ENCODE measurements at regions not wholly inside any gene's neighbourhood (a gene's known extent, or its start where the extent isn't known, plus 50 kb on each side); places are given as distances from the start of the nearest gene placed in this dataset.
A peak's percentile ranks its signal among the peaks of the same experiment; 100 is the strongest.

DNA sequence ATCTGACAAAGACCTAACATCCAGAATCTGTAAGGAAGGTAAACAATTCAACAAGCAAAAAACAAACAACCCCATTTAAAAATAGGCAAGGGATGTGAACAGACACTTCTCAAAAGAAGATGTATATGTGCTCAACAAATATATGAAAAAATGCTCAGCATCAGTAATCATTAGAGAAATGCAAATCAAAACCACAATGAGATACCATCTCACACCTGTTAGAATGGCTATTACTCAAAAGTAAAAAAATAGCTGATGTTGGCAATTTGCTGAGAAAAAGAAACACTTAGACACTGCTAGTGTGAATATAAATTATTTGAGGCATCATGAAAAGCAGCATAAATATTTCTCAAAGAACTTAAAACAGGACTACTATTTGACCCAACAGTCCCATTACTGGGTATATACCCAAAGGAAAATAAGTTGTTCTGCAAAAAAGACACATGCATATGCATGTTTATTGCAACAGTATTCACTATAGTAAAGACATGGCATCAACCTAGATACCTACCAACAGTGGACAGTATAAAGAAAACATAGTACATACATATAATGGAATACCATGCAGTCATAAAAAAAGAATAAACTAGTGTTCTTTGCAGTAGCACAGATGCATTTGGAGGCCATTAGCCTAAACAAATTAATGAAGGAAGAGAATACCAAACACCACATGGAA lies 980.1 kb downstream of the KCNMA1 start:
- intact Hi-C loops (cut with micrococcal nuclease; ENCODE audit: unreplicated experiment), result no loop called here
- TF ChIP-seq EZH2 (IDR thresholded peaks at IDR 0.05; ENCODE audit: borderline replicate concordance, low read depth, low read length, poor library complexity, severe bottlenecking), result no peak
- TF ChIP-seq, protein P1, sequence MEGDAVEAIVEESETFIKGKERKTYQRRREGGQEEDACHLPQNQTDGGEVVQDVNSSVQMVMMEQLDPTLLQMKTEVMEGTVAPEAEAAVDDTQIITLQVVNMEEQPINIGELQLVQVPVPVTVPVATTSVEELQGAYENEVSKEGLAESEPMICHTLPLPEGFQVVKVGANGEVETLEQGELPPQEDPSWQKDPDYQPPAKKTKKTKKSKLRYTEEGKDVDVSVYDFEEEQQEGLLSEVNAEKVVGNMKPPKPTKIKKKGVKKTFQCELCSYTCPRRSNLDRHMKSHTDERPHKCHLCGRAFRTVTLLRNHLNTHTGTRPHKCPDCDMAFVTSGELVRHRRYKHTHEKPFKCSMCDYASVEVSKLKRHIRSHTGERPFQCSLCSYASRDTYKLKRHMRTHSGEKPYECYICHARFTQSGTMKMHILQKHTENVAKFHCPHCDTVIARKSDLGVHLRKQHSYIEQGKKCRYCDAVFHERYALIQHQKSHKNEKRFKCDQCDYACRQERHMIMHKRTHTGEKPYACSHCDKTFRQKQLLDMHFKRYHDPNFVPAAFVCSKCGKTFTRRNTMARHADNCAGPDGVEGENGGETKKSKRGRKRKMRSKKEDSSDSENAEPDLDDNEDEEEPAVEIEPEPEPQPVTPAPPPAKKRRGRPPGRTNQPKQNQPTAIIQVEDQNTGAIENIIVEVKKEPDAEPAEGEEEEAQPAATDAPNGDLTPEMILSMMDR (conservative IDR thresholded peaks at IDR 0.05; ENCODE audit: low read depth, low read length), result no peak
- Histone ChIP-seq H3K9me3 (ENCODE audit: low read depth, low read length, poor library complexity, severe bottlenecking) (no peaks in the 10 kb centered on the region), H3K27ac (ENCODE audit: low read depth, low read length, poor library complexity, severe bottlenecking) (no peak overlapping the region), H3K36me3 (ENCODE audit: insufficient read depth, low read length, poor library complexity, severe bottlenecking) (no peaks in the 10 kb centered on the region), H3K4me1 (ENCODE audit: insufficient read depth, low read length, poor library complexity, severe bottlenecking) (no peaks in the 10 kb centered on the region), H3K4me3 (ENCODE audit: low read depth, low read length, poor library complexity, severe bottlenecking) (no peak overlapping the region), H3K27me3 (replicated peaks; ENCODE audit: insufficient read depth, low read depth, low read length, poor library complexity) (no peaks in the 10 kb centered on the region)
- no TSS peak for BruUV-seq (replicated peaks)
- CTCF ChIA-PET, result no interaction called here
- no peak for DNase-seq (ENCODE audit: low spot score)
- POLR2A ChIA-PET (ENCODE audit: low non-redundant PET), result no interaction called here

DNA sequence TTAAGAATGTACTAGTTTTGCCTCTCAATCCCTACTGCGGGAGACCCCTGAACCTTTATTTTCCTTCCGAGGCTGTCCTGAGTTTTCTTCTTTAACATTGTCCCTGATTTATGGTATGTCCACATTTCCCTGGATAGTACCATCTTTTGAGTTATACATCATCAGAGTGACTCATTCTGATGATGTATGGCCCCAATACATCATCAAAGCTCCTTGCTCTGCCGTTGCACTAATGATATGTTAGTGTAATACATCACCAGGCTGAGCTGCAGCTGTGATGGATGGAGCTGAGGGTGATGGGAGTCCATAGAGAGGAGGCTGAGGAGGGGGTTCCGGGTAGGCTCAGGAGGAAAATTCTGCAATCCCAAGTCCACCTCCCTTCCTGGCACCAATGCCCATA lies 986.5 kb downstream of the KCNMA1 start:
- H3K27me3 ChIP-seq (replicated peaks; ENCODE audit: insufficient read depth, low read depth, low read length, poor library complexity), result no peaks in the 10 kb centered on the region
- ChIA-PET POLR2A (ENCODE audit: low non-redundant PET) (no interaction called here), CTCF (no interaction called here)
- DNase-seq (ENCODE audit: low spot score), result no peak
- intact Hi-C loops (cut with micrococcal nuclease; ENCODE audit: unreplicated experiment), result no loop called here
- no peaks in the 10 kb centered on the region for H3K36me3 ChIP-seq (ENCODE audit: insufficient read depth, low read length, poor library complexity, severe bottlenecking)
- BruUV-seq (replicated peaks), result no TSS peak
- H3K9me3 ChIP-seq (ENCODE audit: low read depth, low read length, poor library complexity, severe bottlenecking), result no peaks in the 10 kb centered on the region
- TF ChIP-seq, protein P1 (conservative IDR thresholded peaks at IDR 0.05; ENCODE audit: low read depth, low read length), result no peak
- no peak for TF ChIP-seq EZH2 (IDR thresholded peaks at IDR 0.05; ENCODE audit: borderline replicate concordance, low read depth, low read length, poor library complexity, severe bottlenecking)
- H3K27ac ChIP-seq (ENCODE audit: low read depth, low read length, poor library complexity, severe bottlenecking), result no peak overlapping the region
- no peaks in the 10 kb centered on the region for H3K4me1 ChIP-seq (ENCODE audit: insufficient read depth, low read length, poor library complexity, severe bottlenecking)
- H3K4me3 ChIP-seq (ENCODE audit: low read depth, low read length, poor library complexity, severe bottlenecking), result no peak overlapping the region

DNA sequence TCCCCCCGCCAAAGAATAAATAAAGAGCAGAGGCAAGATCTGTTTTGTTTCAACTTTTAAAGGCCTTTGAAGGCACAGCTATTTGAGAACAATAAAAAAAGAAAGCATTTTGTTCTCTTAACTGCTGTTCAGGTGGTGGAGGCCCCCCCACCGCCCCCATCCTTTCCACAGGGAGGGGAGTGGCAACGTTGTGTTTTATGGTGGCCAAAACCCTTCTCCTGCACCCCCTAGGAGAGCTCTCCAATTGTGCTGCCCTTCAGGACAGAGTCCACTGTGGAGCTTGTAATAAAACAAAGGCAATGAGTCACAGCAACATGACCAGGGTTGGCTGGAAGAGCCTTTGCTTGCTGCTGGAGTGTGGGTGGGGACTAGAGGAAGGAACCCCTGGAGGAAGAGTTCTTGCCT lies 987.9 kb downstream of the KCNMA1 start:
- DNase-seq (ENCODE audit: low spot score), result peak; percentile 7
- no TSS peak for BruUV-seq (replicated peaks)
- CTCF ChIA-PET, result no interaction called here
- Histone ChIP-seq H3K27ac (ENCODE audit: low read depth, low read length, poor library complexity, severe bottlenecking) (no peak overlapping the region), H3K9me3 (ENCODE audit: low read depth, low read length, poor library complexity, severe bottlenecking) (no peaks in the 10 kb centered on the region), H3K27me3 (replicated peaks; ENCODE audit: insufficient read depth, low read depth, low read length, poor library complexity) (no peaks in the 10 kb centered on the region), H3K36me3 (ENCODE audit: insufficient read depth, low read length, poor library complexity, severe bottlenecking) (no peaks in the 10 kb centered on the region), H3K4me1 (ENCODE audit: insufficient read depth, low read length, poor library complexity, severe bottlenecking) (no peaks in the 10 kb centered on the region), H3K4me3 (ENCODE audit: low read depth, low read length, poor library complexity, severe bottlenecking) (no peak overlapping the region)
- POLR2A ChIA-PET (ENCODE audit: low non-redundant PET), result no interaction called here
- no peak for TF ChIP-seq EZH2 (IDR thresholded peaks at IDR 0.05; ENCODE audit: borderline replicate concordance, low read depth, low read length, poor library complexity, severe bottlenecking)
- TF ChIP-seq, protein P1 (conservative IDR thresholded peaks at IDR 0.05; ENCODE audit: low read depth, low read length), result no peak
- intact Hi-C loops (cut with micrococcal nuclease; ENCODE audit: unreplicated experiment), result no loop called here

Measured in A673 (cell line).